Gastrocnemius medialis (tissue), 4 donors: ENCODE measurements at regions not wholly inside any gene's neighbourhood (a gene's known extent, or its start where the extent isn't known, plus 50 kb on each side); places are given as distances from the start of the nearest gene placed in this dataset.

Experiments used
- CTCF ChIP-seq, 5 experiments: fragments of 450-650 bp in 3 of 5; fragments of 200-600 bp in 2 of 5; sonication (generic) in 2 of 5; IDR thresholded peaks in 4 of 5; conservative IDR thresholded peaks in 1 of 5; 1 replicate in 4 of 5; 2 replicates in 1 of 5; pipeline ENCODE4 v1.5.1; 2016 to 2019; ENCODE audit warnings: antibody characterized with exemption in 5 of 5, mild to moderate bottlenecking in 3 of 5, moderate library complexity in 3 of 5
- POLR2A ChIP-seq, 2 donors: fragments of 450-650 bp; IDR thresholded peaks; one replicate each; pipeline ENCODE4 v1.6.1; 2017; ENCODE audit warnings: antibody characterized with exemption in 2 of 2, mild to moderate bottlenecking in 2 of 2, moderate library complexity in 2 of 2

GRCh38 chr7:52555805-52556204 lies 479.6 kb upstream of the POM121L12 start:
- TF ChIP-seq CTCF (IDR thresholded peaks at IDR 0.05 in 4 of 5, conservative IDR thresholded peaks at IDR 0.05 in 1 of 5), result no peak
- no peak for TF ChIP-seq POLR2A (IDR thresholded peaks at IDR 0.05)
